ENCODE measurements at regions not wholly inside any gene's neighbourhood (a gene's known extent, or its start where the extent isn't known, plus 50 kb on each side); places are given as distances from the start of the nearest gene placed in this dataset.

GRCh38 chr5:77851176-77852067 lies 75.3 kb upstream of the TBCA start:
- H2AFZ ChIP-seq (ENCODE audit: low read depth, low read length): no peak overlapping the region
- H3K9me3 ChIP-seq (replicated peaks; ENCODE audit: control insufficient read depth, insufficient read depth, low read depth, low read length): no peaks in the 10 kb centered on the region
- ATAC-seq (no peak), FAIRE-seq (no peak), DNase-seq (ENCODE audit: extremely low read depth in 1 of 4, low spot score in 3 of 4) (no peak)
- no peak overlapping the region for H3K9ac ChIP-seq (ENCODE audit: insufficient read depth in 1 of 2, low read depth in 2 of 2, low read length in 2 of 2)
- intact Hi-C loops (cut with micrococcal nuclease) (no loop called here), in situ Hi-C loops (cut with MboI) (no loop called here)
- H3K27me3 ChIP-seq (ENCODE audit: control insufficient read depth in 2 of 2, insufficient read depth in 2 of 2, low read length in 2 of 2): peaks cover 27 to 40% of the 10 kb centered on the region in 2 experiments; a peak in 4 of 5 replicates
- H3K4me1 ChIP-seq (replicated peaks in 1 of 2; ENCODE audit: control insufficient read depth in 2 of 2, insufficient read depth in 2 of 2, low read length in 2 of 2): peaks cover 0 to 14% of the 10 kb centered on the region in 2 experiments; a peak in 1 of 5 replicates
- CTCF ChIA-PET (ENCODE audit: low intra/inter-chr PET ratio): no interaction called here
- no peaks in the 10 kb centered on the region for H4K20me1 ChIP-seq (replicated peaks; ENCODE audit: control insufficient read depth, insufficient read depth, low read length)
- BruUV-seq (replicated peaks): no TSS peak
- no peak overlapping the region for H3K4me2 ChIP-seq (ENCODE audit: insufficient read depth, low read length)
- TF ChIP-seq CTCFL (IDR thresholded peaks at IDR 0.05; ENCODE audit: borderline replicate concordance, insufficient read depth, low read depth, low read length, poor library complexity, severe bottlenecking): no peak
- TF ChIP-seq PURB (CRISPR knock-in tag; IDR thresholded peaks at IDR 0.05; ENCODE audit: low read depth): no peak
- TF ChIP-seq HCFC1 (IDR thresholded peaks at IDR 0.05; ENCODE audit: low read depth, low read length): no peak
- no peak for TF ChIP-seq IRF9 (tag; IDR thresholded peaks at IDR 0.05)
- TF ChIP-seq SMARCA5 (IDR thresholded peaks at IDR 0.05): no peak
- H3K79me2 ChIP-seq (ENCODE audit: control insufficient read depth, insufficient read depth, low read length): no peaks in the 10 kb centered on the region
- H3K9me1 ChIP-seq (ENCODE audit: control insufficient read depth, insufficient read depth, low read length): no peaks in the 10 kb centered on the region
- POLR2A ChIA-PET: no interaction called here
- H3K36me3 ChIP-seq (ENCODE audit: control insufficient read depth, insufficient read depth, low read length): no peaks in the 10 kb centered on the region
- H3K27ac ChIP-seq (ENCODE audit: extremely low read depth, low read depth, low read length): no peak overlapping the region
- 69% methylated on average over 36 of the region's 89 CpGs for WGBS (ENCODE audit: insufficient coverage, low coverage, missing lambda C conversion rate)
- no peak overlapping the region for H3K4me3 ChIP-seq
